PC-3 (cell line): ENCODE measurements at regions not wholly inside any gene's neighbourhood (a gene's known extent, or its start where the extent isn't known, plus 50 kb on each side); places are given as distances from the start of the nearest gene placed in this dataset.

ENCODE experiments used
- EZH2phosphoT487 ChIP-seq: fragments of 300-600 bp; sonication (generic); IDR thresholded peaks from 2 replicates; pipeline ENCODE4 v1.6.1; 2018; ENCODE audit warnings: mild to moderate bottlenecking, antibody characterized with exemption, low read length, borderline replicate concordance
- TF ChIP-seq, protein P1 (sequence below): fragments of 300-600 bp; sonication (generic); conservative IDR thresholded peaks from 2 replicates; pipeline ENCODE4 v1.5.1; 2017; ENCODE audit warnings: antibody characterized with exemption, low read depth, mild to moderate bottlenecking, low read length

GRCh38 chr10:58140054-58140453 lies 127.6 kb downstream of the IPMK start:
- TF ChIP-seq, protein P1, sequence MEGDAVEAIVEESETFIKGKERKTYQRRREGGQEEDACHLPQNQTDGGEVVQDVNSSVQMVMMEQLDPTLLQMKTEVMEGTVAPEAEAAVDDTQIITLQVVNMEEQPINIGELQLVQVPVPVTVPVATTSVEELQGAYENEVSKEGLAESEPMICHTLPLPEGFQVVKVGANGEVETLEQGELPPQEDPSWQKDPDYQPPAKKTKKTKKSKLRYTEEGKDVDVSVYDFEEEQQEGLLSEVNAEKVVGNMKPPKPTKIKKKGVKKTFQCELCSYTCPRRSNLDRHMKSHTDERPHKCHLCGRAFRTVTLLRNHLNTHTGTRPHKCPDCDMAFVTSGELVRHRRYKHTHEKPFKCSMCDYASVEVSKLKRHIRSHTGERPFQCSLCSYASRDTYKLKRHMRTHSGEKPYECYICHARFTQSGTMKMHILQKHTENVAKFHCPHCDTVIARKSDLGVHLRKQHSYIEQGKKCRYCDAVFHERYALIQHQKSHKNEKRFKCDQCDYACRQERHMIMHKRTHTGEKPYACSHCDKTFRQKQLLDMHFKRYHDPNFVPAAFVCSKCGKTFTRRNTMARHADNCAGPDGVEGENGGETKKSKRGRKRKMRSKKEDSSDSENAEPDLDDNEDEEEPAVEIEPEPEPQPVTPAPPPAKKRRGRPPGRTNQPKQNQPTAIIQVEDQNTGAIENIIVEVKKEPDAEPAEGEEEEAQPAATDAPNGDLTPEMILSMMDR = no peak
- TF ChIP-seq EZH2phosphoT487 = no peak
